ENCODE measurements at regions not wholly inside any gene's neighbourhood (a gene's known extent, or its start where the extent isn't known, plus 50 kb on each side); places are given as distances from the start of the nearest gene placed in this dataset.
A peak's percentile ranks its signal among the peaks of the same experiment; 100 is the strongest.

- DNase-seq (ENCODE audit: low spot score): no peak
Observed at GRCh38 chr20:52256454-52256853, 64.9 kb upstream of the ZFP64 start.

GRCh38 chr20:52252664-52253063 lies 61.1 kb upstream of the ZFP64 start:
- no peak for DNase-seq (ENCODE audit: low spot score)

- no peak for DNase-seq (ENCODE audit: low spot score)
Observed at GRCh38 chr20:52251827-52252226, 60.2 kb upstream of the ZFP64 start.

GRCh38 chr20:52251136-52251700 lies 59.6 kb upstream of the ZFP64 start:
- no peak for DNase-seq (ENCODE audit: low spot score)

GRCh38 chr20:52247548-52247947 lies 56.0 kb upstream of the ZFP64 start:
- DNase-seq (ENCODE audit: low spot score): no peak

- no peak for DNase-seq (ENCODE audit: low spot score)
Observed at GRCh38 chr20:52246366-52246765, 54.8 kb upstream of the ZFP64 start.

GRCh38 chr20:52244702-52245101 lies 53.1 kb upstream of the ZFP64 start:
- no peak for DNase-seq (ENCODE audit: low spot score)

- peak; percentile 7 for DNase-seq (ENCODE audit: low spot score)
Observed at GRCh38 chr20:52242237-52243230, 51.0 kb upstream of the ZFP64 start.
